ENCODE measurements at regions not wholly inside any gene's neighbourhood (a gene's known extent, or its start where the extent isn't known, plus 50 kb on each side); places are given as distances from the start of the nearest gene placed in this dataset.

GRCh38 chr6:21420926-21421325 is 172.6 kb upstream of the SOX4 start:
- DNase-seq, result no peak

GRCh38 chr6:21423106-21423854 is 170.3 kb upstream of the SOX4 start:
- no peak for DNase-seq

- DNase-seq, result no peak
Observed at GRCh38 chr6:21426841-21427490, 166.6 kb upstream of the SOX4 start.

- no peak for DNase-seq
Observed at GRCh38 chr6:21429291-21429690, 164.3 kb upstream of the SOX4 start.

GRCh38 chr6:21431526-21431925 is 162.0 kb upstream of the SOX4 start:
- no peak for DNase-seq

GRCh38 chr6:21436625-21437024 is 156.9 kb upstream of the SOX4 start:
- no peak for DNase-seq

- DNase-seq, result no peak
Observed at GRCh38 chr6:21437581-21437980, 156.0 kb upstream of the SOX4 start.

GRCh38 chr6:21438237-21438985 is 155.1 kb upstream of the SOX4 start:
- DNase-seq, result no peak

GRCh38 chr6:21438986-21439352 is 154.6 kb upstream of the SOX4 start:
- DNase-seq, result no peak

- no peak for DNase-seq
Observed at GRCh38 chr6:21441386-21441785, 152.2 kb upstream of the SOX4 start.

- no peak for DNase-seq
Observed at GRCh38 chr6:21442874-21443273, 150.7 kb upstream of the SOX4 start.

- DNase-seq, result no peak
Observed at GRCh38 chr6:21444711-21445260, 148.8 kb upstream of the SOX4 start.

- DNase-seq, result no peak
Observed at GRCh38 chr6:21447987-21448386, 145.6 kb upstream of the SOX4 start.

GRCh38 chr6:21448485-21449109 is 145.0 kb upstream of the SOX4 start:
- no peak for DNase-seq

GRCh38 chr6:21450149-21450548 is 143.4 kb upstream of the SOX4 start:
- no peak for DNase-seq

- no peak for DNase-seq
Observed at GRCh38 chr6:21450628-21451027, 142.9 kb upstream of the SOX4 start.

GRCh38 chr6:21451546-21452013 is 142.0 kb upstream of the SOX4 start:
- DNase-seq, result no peak

- no peak for DNase-seq
Observed at GRCh38 chr6:21454262-21454661, 139.3 kb upstream of the SOX4 start.

- no peak for DNase-seq
Observed at GRCh38 chr6:21455071-21455470, 138.5 kb upstream of the SOX4 start.

GRCh38 chr6:21457647-21458046 is 135.9 kb upstream of the SOX4 start:
- no peak for DNase-seq

- no peak for DNase-seq
Observed at GRCh38 chr6:21459641-21460040, 133.9 kb upstream of the SOX4 start.

All from anterior cingulate cortex (tissue), 58 donors.